H1 (cell line): ENCODE measurements at regions not wholly inside any gene's neighbourhood (a gene's known extent, or its start where the extent isn't known, plus 50 kb on each side); places are given as distances from the start of the nearest gene placed in this dataset.

Experiments used
- CTCF ChIA-PET: fragments of 300-600 bp; sonication (Branson Sonifier 250); formaldehyde crosslinking; loops from one replicate; lab custom pipeline; 2021; ENCODE audit not compliant: partially characterized antibody; lab: Charles Lee
- POLR2A ChIA-PET: fragments of 300-600 bp; sonication (Branson Sonifier 250); formaldehyde crosslinking; loops from one replicate; lab custom pipeline; 2021; ENCODE audit warnings: inconsistent platforms; ENCODE audit not compliant: partially characterized antibody; lab: Charles Lee
- DNase-seq, 2 experiments: peaks; one replicate each; pipeline versions ENCODE4 v3.0.0 to v3.0.0-alpha.2; 2010 to 2022; ENCODE audit warnings: low spot score in 2 of 2, low read depth in 1 of 2, mixed read lengths in 1 of 2
- FAIRE-seq: peaks from 2 replicates; lab custom pipeline; 2011; peaks lifted over from hg19 to GRCh38; lab: Jason Lieb, UNC
- H2AFZ ChIP-seq: 2 replicates; pipeline ENCODE4 v1.8.1; 2012; ENCODE audit warnings: low read length, inconsistent platforms
- H2AK5ac ChIP-seq: 2 replicates; pipeline ENCODE4 v1.6.1; 2013; ENCODE audit warnings: low read depth, low read length
- H2BK120ac ChIP-seq: replicated peaks from 2 replicates; pipeline ENCODE3; 2013; ENCODE audit warnings: low read depth, low read length, inconsistent platforms
- H2BK12ac ChIP-seq: 2 replicates; pipeline ENCODE4 v1.6.1; 2013; ENCODE audit warnings: low read depth, low read length
- H2BK15ac ChIP-seq: 2 replicates; pipeline ENCODE4 v1.6.1; 2013; ENCODE audit warnings: low read length
- H2BK20ac ChIP-seq: 2 replicates; pipeline ENCODE4 v1.6.1; 2013; ENCODE audit warnings: low read length
- H2BK5ac ChIP-seq: 2 replicates; pipeline ENCODE4 v1.6.1; 2013; ENCODE audit warnings: low read depth, low read length
- H3K14ac ChIP-seq: 2 replicates; pipeline ENCODE4 v1.6.1; 2013; ENCODE audit warnings: inconsistent platforms; ENCODE audit not compliant: insufficient read length
- H3K18ac ChIP-seq: 2 replicates; pipeline ENCODE4 v1.6.1; 2013; ENCODE audit warnings: low read length; ENCODE audit errors: extremely low read depth
- H3K23ac ChIP-seq: 2 replicates; pipeline ENCODE4 v1.6.1; 2013; ENCODE audit warnings: inconsistent platforms; ENCODE audit not compliant: insufficient read length
- H3K23me2 ChIP-seq: 2 replicates; pipeline ENCODE4 v1.6.1; 2013; ENCODE audit warnings: low read depth, low read length
- H3K27ac ChIP-seq: 2 replicates; pipeline ENCODE4 v1.6.1; 2011; ENCODE audit warnings: low read depth, low read length, inconsistent platforms
- H3K27me3 ChIP-seq, 4 experiments: replicated peaks in 1 of 4; 1 replicate in 1 of 4; 2 replicates in 3 of 4; pipeline versions ENCODE4 v1.6.1 to v1.8.1; 2011 to 2013; ENCODE audit warnings: low read length in 3 of 4, mild to moderate bottlenecking in 3 of 4, inconsistent platforms in 2 of 4, mixed read lengths in 2 of 4, moderate library complexity in 1 of 4; ENCODE audit not compliant: control insufficient read depth in 3 of 4, insufficient read depth in 3 of 4; ENCODE audit errors: extremely low read depth in 1 of 4
- H3K36me3 ChIP-seq, 4 experiments: 2 replicates each; pipeline versions ENCODE4 v1.6.1 to v1.8.1; 2011 to 2013; ENCODE audit warnings: mild to moderate bottlenecking in 4 of 4, low read length in 3 of 4, moderate library complexity in 2 of 4, control low read depth in 1 of 4, inconsistent platforms in 1 of 4; ENCODE audit not compliant: insufficient read depth in 4 of 4, control insufficient read depth in 2 of 4
- H3K4ac ChIP-seq: replicated peaks from 2 replicates; pipeline ENCODE3; 2013; ENCODE audit warnings: low read length, low read depth, mixed read lengths, inconsistent platforms; ENCODE audit not compliant: insufficient read length
- H3K4me1 ChIP-seq, 4 experiments: replicated peaks in 1 of 4; 1 replicate in 1 of 4; 2 replicates in 3 of 4; pipeline versions ENCODE4 v1.6.1 to v1.8.1; 2011 to 2013; ENCODE audit warnings: low read length in 3 of 4, inconsistent platforms in 2 of 4, mixed read lengths in 1 of 4; ENCODE audit not compliant: insufficient read depth in 4 of 4, control insufficient read depth in 3 of 4
- H3K4me2 ChIP-seq, 2 experiments: 2 replicates each; pipeline versions ENCODE4 v1.6.1 to v1.8.1; 2011 to 2013; ENCODE audit warnings: low read depth in 2 of 2, low read length in 2 of 2, control low read depth in 1 of 2, inconsistent platforms in 1 of 2, mild to moderate bottlenecking in 1 of 2; ENCODE audit not compliant: insufficient read depth in 1 of 2
- H3K4me3 ChIP-seq, 4 experiments: fragments of 200-600, 300-600 bp in 1 of 4; sonication (generic), shearing (Covaris generic), sonication (Bioruptor Twin) in 1 of 4; 2 replicates each; pipeline versions ENCODE4 v1.5.1 to v1.8.1; 2011 to 2016; ENCODE audit warnings: low read length in 4 of 4, low read depth in 3 of 4, control low read depth in 2 of 4, inconsistent platforms in 2 of 4, mild to moderate bottlenecking in 2 of 4, mixed read lengths in 1 of 4, moderate library complexity in 1 of 4; ENCODE audit not compliant: insufficient read depth in 2 of 4; ENCODE audit errors: extremely low read depth in 1 of 4
- H3K56ac ChIP-seq: replicated peaks from 2 replicates; pipeline ENCODE3; 2013; ENCODE audit warnings: low read depth, mild to moderate bottlenecking, mixed read lengths, low read length, inconsistent platforms; ENCODE audit not compliant: insufficient read length
- H3K79me1 ChIP-seq: 2 replicates; pipeline ENCODE4 v1.6.1; 2013; ENCODE audit warnings: low read depth, low read length, control low read depth
- H3K79me2 ChIP-seq, 2 experiments: 2 replicates each; pipeline versions ENCODE4 v1.6.1 to v1.8.1; 2012 to 2013; ENCODE audit warnings: low read length in 2 of 2, mild to moderate bottlenecking in 2 of 2, inconsistent platforms in 1 of 2; ENCODE audit not compliant: insufficient read depth in 2 of 2, control insufficient read depth in 1 of 2
- H3K9ac ChIP-seq, 4 experiments: replicated peaks in 1 of 4; 1 replicate in 1 of 4; 2 replicates in 3 of 4; pipeline versions ENCODE4 v1.6.1 to v1.8.1; 2011 to 2013; ENCODE audit warnings: low read depth in 3 of 4, low read length in 3 of 4, control low read depth in 2 of 4, mild to moderate bottlenecking in 2 of 4, moderate library complexity in 2 of 4, inconsistent platforms in 1 of 4; ENCODE audit errors: extremely low read depth in 1 of 4
- H3K9me3 ChIP-seq, 2 experiments: 2 replicates each; pipeline versions ENCODE4 v1.6.1 to v1.8.1; 2012 to 2013; ENCODE audit warnings: mild to moderate bottlenecking in 2 of 2, moderate library complexity in 2 of 2, control low read depth in 1 of 2, inconsistent platforms in 1 of 2, low read depth in 1 of 2, low read length in 1 of 2, mixed read lengths in 1 of 2; ENCODE audit not compliant: insufficient read depth in 2 of 2
- H4K20me1 ChIP-seq, 2 experiments: replicated peaks in 1 of 2; 2 replicates each; pipeline versions ENCODE3 to v1.8.1; 2011 to 2013; ENCODE audit warnings: inconsistent platforms in 2 of 2, low read length in 2 of 2, mild to moderate bottlenecking in 1 of 2; ENCODE audit not compliant: insufficient read depth in 2 of 2, control insufficient read depth in 1 of 2
- H4K5ac ChIP-seq: 2 replicates; pipeline ENCODE4 v1.6.1; 2013; ENCODE audit warnings: low read length, low read depth, mixed read lengths, inconsistent platforms; ENCODE audit not compliant: insufficient read length
- H4K8ac ChIP-seq: 2 replicates; pipeline ENCODE4 v1.8.0; 2013; ENCODE audit warnings: mild to moderate bottlenecking, moderate library complexity, low read length, inconsistent platforms; ENCODE audit not compliant: insufficient read depth; ENCODE audit errors: extremely low read depth
- H4K91ac ChIP-seq: replicated peaks from 2 replicates; pipeline ENCODE3; 2013; ENCODE audit warnings: low read length, mixed read lengths, inconsistent platforms; ENCODE audit not compliant: insufficient read length
- HDAC6 ChIP-seq: IDR thresholded peaks from one replicate; pipeline ENCODE4 v1.7.1; 2012; ENCODE audit warnings: low read depth, mild to moderate bottlenecking, inconsistent platforms, low read length, moderate library complexity
- NRF1 ChIP-seq: IDR thresholded peaks from 2 replicates; pipeline ENCODE4 v1.6.1; 2011; ENCODE audit warnings: mild to moderate bottlenecking, low read depth, low read length, improper control_type of control experiment
- POLR2A ChIP-seq, 2 experiments: IDR thresholded peaks; 1 replicate in 1 of 2; 2 replicates in 1 of 2; pipeline ENCODE4 v1.6.1; 2011; ENCODE audit warnings: low read depth in 2 of 2, low read length in 2 of 2, mild to moderate bottlenecking in 2 of 2; ENCODE audit errors: control extremely low read depth in 1 of 2
- POLR2AphosphoS5 ChIP-seq: IDR thresholded peaks from 2 replicates; pipeline ENCODE4 v1.6.1; 2011; ENCODE audit warnings: low read depth, low read length
- POU5F1 ChIP-seq: IDR thresholded peaks from 2 replicates; pipeline ENCODE4 v1.6.1; 2011; ENCODE audit warnings: low read depth, mild to moderate bottlenecking, low read length, moderate library complexity
- RAD21 ChIP-seq, 2 experiments: IDR thresholded peaks in 1 of 2; conservative IDR thresholded peaks in 1 of 2; 2 replicates each; pipeline ENCODE4 v1.6.1; 2011; ENCODE audit warnings: low read depth in 2 of 2, low read length in 2 of 2, improper control_type of control experiment in 1 of 2, inconsistent platforms in 1 of 2, mild to moderate bottlenecking in 1 of 2, moderate library complexity in 1 of 2
- RFX5 ChIP-seq: IDR thresholded peaks from 2 replicates; pipeline ENCODE4 v1.6.1; 2011; ENCODE audit warnings: low read depth, low read length, improper control_type of control experiment, borderline replicate concordance
- RXRA ChIP-seq: IDR thresholded peaks from 2 replicates; pipeline ENCODE4 v1.6.1; 2011; ENCODE audit warnings: low read depth, mild to moderate bottlenecking, low read length, moderate library complexity; ENCODE audit not compliant: insufficient read depth
- SIRT6 ChIP-seq: IDR thresholded peaks from one replicate; pipeline ENCODE4 v1.7.1; 2012; ENCODE audit warnings: low read length, inconsistent platforms
- SP1 ChIP-seq: IDR thresholded peaks from 2 replicates; pipeline ENCODE4 v1.6.1; 2011; ENCODE audit warnings: low read depth, low read length
- TAF1 ChIP-seq: IDR thresholded peaks from 2 replicates; pipeline ENCODE4 v1.6.1; 2011; ENCODE audit warnings: mild to moderate bottlenecking, low read depth, low read length
- TAF7 ChIP-seq: optimal IDR thresholded peaks from 2 replicates; pipeline ENCODE3; 2011; ENCODE audit warnings: low read depth, mild to moderate bottlenecking, inconsistent platforms, low read length, moderate library complexity, borderline replicate concordance
- TBP ChIP-seq: IDR thresholded peaks from 2 replicates; pipeline ENCODE4 v1.6.1; 2011; ENCODE audit warnings: low read depth, low read length, improper control_type of control experiment
- YY1 ChIP-seq: IDR thresholded peaks from 2 replicates; pipeline ENCODE4 v1.6.1; 2011; ENCODE audit warnings: low read depth, mild to moderate bottlenecking, low read length
- WGBS, 2 experiments: shearing (Covaris generic) in 1 of 2; methylation state at CpG; one replicate each; pipeline versions ENCODE4 v1.1.6 to v1.1.7; 2013 to 2015; ENCODE audit warnings: low lambda C conversion rate in 2 of 2, mixed read lengths in 2 of 2, inconsistent platforms in 1 of 2, low coverage in 1 of 2, missing lambda C conversion rate in 1 of 2; ENCODE audit not compliant: insufficient replicate concordance in 2 of 2, insufficient coverage in 1 of 2, insufficient read length in 1 of 2; ENCODE audit errors: extremely low coverage in 1 of 2, missing lambda C conversion rate in 1 of 2; 5-methylcytosine and 5-hydroxymethylcytosine counted together

- Histone ChIP-seq H3K4me2 (no peak overlapping the region), H3K27me3 (no peaks in the 10 kb centered on the region), H3K4me3 (no peak overlapping the region), H3K36me3 (no peaks in the 10 kb centered on the region), H2BK20ac (no peak overlapping the region), H4K8ac (no peak overlapping the region), H3K23me2 (no peaks in the 10 kb centered on the region), H3K79me2 (no peaks in the 10 kb centered on the region), H2BK12ac (no peak overlapping the region), H2AFZ (no peak overlapping the region), H3K27ac (no peak overlapping the region), H3K9me3 (peaks cover 2 to 3% of the 10 kb centered on the region in 2 experiments; a peak in 1 of 4 replicates), H4K91ac (no peak overlapping the region), H2BK5ac (no peak overlapping the region), H2BK120ac (no peak overlapping the region), H2BK15ac (no peak overlapping the region), H4K5ac (no peak overlapping the region), H2AK5ac (no peak overlapping the region), H3K18ac (no peak overlapping the region), H3K4me1 (no peaks in the 10 kb centered on the region), H3K23ac (no peak overlapping the region), H4K20me1 (peaks cover 0 to 10% of the 10 kb centered on the region in 2 experiments), H3K56ac (no peak overlapping the region), H3K79me1 (peaks cover 7% of the 10 kb centered on the region), H3K4ac (no peak overlapping the region), H3K9ac (no peak overlapping the region), H3K14ac (no peak overlapping the region)
- ChIA-PET POLR2A (no interaction called here), CTCF (interaction anchor here (0.6 to 0.9 kb wide), 2 partner anchors 43 to 1644 kb away, joined by 3 read pairs; no protein-coding TSS in a partner anchor)
- WGBS, 2 experiments, result 95% methylated on average over 15 of the region's 15 CpGs; no CpG with 5 or more reads in 1 of the 2 experiments
- TF ChIP-seq POU5F1 (no peak), YY1 (no peak), SIRT6 (no peak), POLR2A (IDR thresholded peaks at IDR 0.05; ENCODE audit: control extremely low read depth in 1 of 2, low read depth in 2 of 2, low read length in 2 of 2) (no peak), POLR2AphosphoS5 (no peak), HDAC6 (no peak), TBP (no peak), NRF1 (no peak), TAF1 (no peak), SP1 (no peak), RFX5 (no peak), RXRA (no peak), RAD21 (IDR thresholded peaks at IDR 0.05 in 1 of 2, conservative IDR thresholded peaks at IDR 0.05 in 1 of 2; ENCODE audit: low read depth in 2 of 2, low read length in 2 of 2) (no peak), TAF7 (no peak)
- DNase-seq, result no peak
- no peak for FAIRE-seq
Measured at GRCh38 chr22:48593551-48593950, 1234.1 kb downstream of the BRD1 start.
